Putamen (tissue), 1 donor: ENCODE measurements at regions not wholly inside any gene's neighbourhood (a gene's known extent, or its start where the extent isn't known, plus 50 kb on each side); places are given as distances from the start of the nearest gene placed in this dataset.
"Not testable (repeated sequence)": the region's sequence is repeated elsewhere in the genome, so short reads cannot be mapped to it uniquely, and the experiment has no call there.

Experiments used
- DNase-seq: peaks from one replicate; pipeline ENCODE4 v3.0.0-alpha.2; 2016; ENCODE audit warnings: low spot score

GRCh38 chr1:146715054-146715453 lies 223.1 kb upstream of the NBPF12 start:
- DNase-seq = not testable (repeated sequence)

- DNase-seq = not testable (repeated sequence)
Measured at GRCh38 chr1:146710838-146711521, 227.1 kb upstream of the NBPF12 start.

GRCh38 chr1:146709302-146709701 lies 228.8 kb upstream of the NBPF12 start:
- not testable (repeated sequence) for DNase-seq

GRCh38 chr1:146704162-146704724 lies 233.9 kb upstream of the NBPF12 start:
- DNase-seq = not testable (repeated sequence)

GRCh38 chr1:146701320-146701719 lies 236.8 kb upstream of the NBPF12 start:
- not testable (repeated sequence) for DNase-seq

- DNase-seq = not testable (repeated sequence)
Measured at GRCh38 chr1:146695388-146695787, 242.7 kb upstream of the NBPF12 start.

- not testable (repeated sequence) for DNase-seq
Measured at GRCh38 chr1:146691798-146692197, 246.3 kb upstream of the NBPF12 start.

- not testable (repeated sequence) for DNase-seq
Measured at GRCh38 chr1:146688893-146689292, 249.2 kb upstream of the NBPF12 start.

- DNase-seq = not testable (repeated sequence)
Measured at GRCh38 chr1:146686777-146687366, 251.3 kb upstream of the NBPF12 start.

GRCh38 chr1:146683126-146683429 lies 255.0 kb upstream of the NBPF12 start:
- DNase-seq = not testable (repeated sequence)

- DNase-seq = not testable (repeated sequence)
Measured at GRCh38 chr1:146682227-146683125, 255.6 kb upstream of the NBPF12 start.

- not testable (repeated sequence) for DNase-seq
Measured at GRCh38 chr1:146673729-146674299, 264.3 kb upstream of the NBPF12 start.

- DNase-seq = not testable (repeated sequence)
Measured at GRCh38 chr1:146672608-146673007, 265.5 kb upstream of the NBPF12 start.

- DNase-seq = not testable (repeated sequence)
Measured at GRCh38 chr1:146671588-146671987, 266.5 kb upstream of the NBPF12 start.

- DNase-seq = not testable (repeated sequence)
Measured at GRCh38 chr1:146670832-146671566, 267.1 kb upstream of the NBPF12 start.

GRCh38 chr1:146666275-146666674 lies 271.8 kb upstream of the NBPF12 start:
- DNase-seq = not testable (repeated sequence)

- DNase-seq = not testable (repeated sequence)
Measured at GRCh38 chr1:146660242-146660641, 277.9 kb upstream of the NBPF12 start.

- not testable (repeated sequence) for DNase-seq
Measured at GRCh38 chr1:146656356-146657060, 281.6 kb upstream of the NBPF12 start.

GRCh38 chr1:146654763-146655162 lies 283.4 kb upstream of the NBPF12 start:
- DNase-seq = not testable (repeated sequence)

- not testable (repeated sequence) for DNase-seq
Measured at GRCh38 chr1:146645978-146646604, 292.0 kb upstream of the NBPF12 start.
